ENCODE measurements at regions not wholly inside any gene's neighbourhood (a gene's known extent, or its start where the extent isn't known, plus 50 kb on each side); places are given as distances from the start of the nearest gene placed in this dataset.
"Not testable (repeated sequence)": the region's sequence is repeated elsewhere in the genome, so short reads cannot be mapped to it uniquely, and the experiment has no call there.

- no peaks in the 10 kb centered on the region for H3K79me2 ChIP-seq (ENCODE audit: insufficient read depth, low read length)
- no peak for ATAC-seq
- H2AFZ ChIP-seq (ENCODE audit: low read length), result no peak overlapping the region
- H3K9ac ChIP-seq (ENCODE audit: insufficient read depth, low read depth, low read length), result no peak overlapping the region
- H3K27me3 ChIP-seq (ENCODE audit: control insufficient read depth in 1 of 2, insufficient read depth in 2 of 2, low read length in 2 of 2), result 0 out of 5 replicates have a peak, but pooled peaks cover 0 to 2% of the 10 kb centered on the region in 2 experiments
- intact Hi-C loops (cut with micrococcal nuclease; ENCODE audit: unreplicated experiment), result no loop called here
- in situ Hi-C loops (cut with HindIII; ENCODE audit: extremely low pct_ligation_motif_present, low pct_unique_long_range_greater_than_20kb), result no loop called here
- ChIA-PET POLR2A (no interaction called here), CTCF (ENCODE audit: low intra/inter-chr PET ratio, low total read pairs) (no interaction called here)
- no peaks in the 10 kb centered on the region for H3K4me1 ChIP-seq (ENCODE audit: insufficient read depth, low read length)
- no peak overlapping the region for H3K27ac ChIP-seq (ENCODE audit: extremely low read length, insufficient read depth, low read length)
- 75% methylated on average over 1 of the region's 2 CpGs for WGBS (ENCODE audit: low lambda C conversion rate)
- H4K20me1 ChIP-seq (ENCODE audit: insufficient read depth, low read length), result no peaks in the 10 kb centered on the region
- no peak for TF ChIP-seq ZNF704 (CRISPR knock-in tag; IDR thresholded peaks at IDR 0.05; ENCODE audit: borderline replicate concordance)
- no peak for TF ChIP-seq ETV5 (CRISPR knock-in tag; IDR thresholded peaks at IDR 0.05; ENCODE audit: borderline replicate concordance)
- no peak for TF ChIP-seq KLF12 (CRISPR knock-in tag; IDR thresholded peaks at IDR 0.05; ENCODE audit: borderline replicate concordance)
- TF ChIP-seq ZNF275 (CRISPR knock-in tag; IDR thresholded peaks at IDR 0.05; ENCODE audit: borderline replicate concordance), result no peak
- TF ChIP-seq HMGA1 (CRISPR knock-in tag; conservative IDR thresholded peaks at IDR 0.05), result no peak
- no peak for TF ChIP-seq MTF1 (CRISPR knock-in tag; IDR thresholded peaks at IDR 0.05)
- no peak for TF ChIP-seq BCL3 (CRISPR knock-in tag; IDR thresholded peaks at IDR 0.05)
- no peak for TF ChIP-seq ATF1 (CRISPR knock-in tag; IDR thresholded peaks at IDR 0.05)
- H3K36me3 ChIP-seq (replicated peaks in 1 of 2; ENCODE audit: control insufficient read depth in 1 of 2, insufficient read depth in 2 of 2, low read length in 2 of 2), result no peaks in the 10 kb centered on the region
- BruUV-seq (replicated peaks), result no TSS peak
- H3K4me3 ChIP-seq (replicated peaks in 1 of 3; ENCODE audit: insufficient read depth in 1 of 3, low read depth in 2 of 3, low read length in 3 of 3), result no peak overlapping the region
- FAIRE-seq, result no peak
- H3K9me3 ChIP-seq (ENCODE audit: low read length), result no peaks in the 10 kb centered on the region
- no peak for DNase-seq (ENCODE audit: low spot score)
- H3K4me2 ChIP-seq (ENCODE audit: low read depth, low read length), result no peak overlapping the region
These were observed 201.2 kb downstream of the FAM43A start for GRCh38 chr3:194886836-194887235.

- H3K4me1 ChIP-seq (ENCODE audit: insufficient read depth, low read length); intact Hi-C loops (cut with micrococcal nuclease; ENCODE audit: unreplicated experiment); CTCF ChIA-PET (ENCODE audit: low intra/inter-chr PET ratio, low total read pairs); DNase-seq (ENCODE audit: low spot score); H3K27ac ChIP-seq (ENCODE audit: extremely low read length, insufficient read depth, low read length); POLR2A ChIA-PET; H3K36me3 ChIP-seq (replicated peaks in 1 of 2; ENCODE audit: control insufficient read depth in 1 of 2, insufficient read depth in 2 of 2, low read length in 2 of 2); H3K4me2 ChIP-seq (ENCODE audit: low read depth, low read length); H3K4me3 ChIP-seq (replicated peaks in 1 of 3; ENCODE audit: insufficient read depth in 1 of 3, low read depth in 2 of 3, low read length in 3 of 3); ATAC-seq; FAIRE-seq; H3K79me2 ChIP-seq (ENCODE audit: insufficient read depth, low read length); H2AFZ ChIP-seq (ENCODE audit: low read length); H3K9me3 ChIP-seq (ENCODE audit: low read length); in situ Hi-C loops (cut with HindIII; ENCODE audit: extremely low pct_ligation_motif_present, low pct_unique_long_range_greater_than_20kb); H3K27me3 ChIP-seq (ENCODE audit: control insufficient read depth in 1 of 2, insufficient read depth in 2 of 2, low read length in 2 of 2); H4K20me1 ChIP-seq (ENCODE audit: insufficient read depth, low read length); H3K9ac ChIP-seq (ENCODE audit: insufficient read depth, low read depth, low read length); BruUV-seq (replicated peaks): not testable (repeated sequence)
- 9% methylated on average over 3 of the region's 3 CpGs for WGBS (ENCODE audit: low lambda C conversion rate)
These were observed 202.4 kb downstream of the FAM43A start for GRCh38 chr3:194888062-194888461.
